Neural progenitor cell (in vitro differentiated cells): ENCODE measurements at regions not wholly inside any gene's neighbourhood (a gene's known extent, or its start where the extent isn't known, plus 50 kb on each side); places are given as distances from the start of the nearest gene placed in this dataset.
A peak's percentile ranks its signal among the peaks of the same experiment; 100 is the strongest.

Experiments used
- CTCF ChIP-seq: fragments of 200-600 bp; sonication (generic); IDR thresholded peaks from 2 replicates; pipeline ENCODE4 v1.5.1; 2017; ENCODE audit warnings: antibody characterized with exemption, mild to moderate bottlenecking
- EZH2 ChIP-seq: fragments of 200-600 bp; sonication (generic); IDR thresholded peaks from 2 replicates; pipeline ENCODE4 v1.6.1; 2017; ENCODE audit warnings: antibody characterized with exemption, mild to moderate bottlenecking, moderate library complexity
- EZH2phosphoT487 ChIP-seq: fragments of 200-600 bp; sonication (generic); IDR thresholded peaks from 2 replicates; pipeline ENCODE4 v1.6.1; 2017; ENCODE audit warnings: antibody characterized with exemption

- TF ChIP-seq EZH2phosphoT487 = no peak
- peak; percentile 33 for TF ChIP-seq EZH2
- no peak for TF ChIP-seq CTCF
These were observed 71.0 kb downstream of the FOXD2 start for GRCh38 chr1:47508702-47509431.
